ENCODE measurements at regions not wholly inside any gene's neighbourhood (a gene's known extent, or its start where the extent isn't known, plus 50 kb on each side); places are given as distances from the start of the nearest gene placed in this dataset.

DNA sequence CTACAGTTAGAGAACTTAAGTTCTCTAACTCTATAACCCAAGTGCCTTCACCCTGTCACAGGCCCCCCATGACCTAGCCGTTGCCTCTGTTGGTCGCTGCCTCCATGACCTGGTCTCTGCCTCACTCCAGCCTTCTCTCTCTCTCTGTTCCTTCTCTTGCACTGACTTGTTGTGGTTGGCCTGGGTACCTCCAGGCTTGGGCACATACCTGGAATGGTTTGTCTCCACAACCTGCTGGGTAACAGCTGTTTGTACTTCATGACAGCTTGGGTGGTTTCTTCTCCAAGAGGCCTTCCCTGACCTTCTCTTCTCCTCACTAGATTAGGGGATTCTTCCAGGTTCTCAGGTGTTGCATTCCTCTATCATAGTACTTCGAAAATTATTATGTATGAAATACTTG lies 371.6 kb upstream of the USP24 start:
- no peak for DNase-seq (ENCODE audit: extremely low spot score)

DNA sequence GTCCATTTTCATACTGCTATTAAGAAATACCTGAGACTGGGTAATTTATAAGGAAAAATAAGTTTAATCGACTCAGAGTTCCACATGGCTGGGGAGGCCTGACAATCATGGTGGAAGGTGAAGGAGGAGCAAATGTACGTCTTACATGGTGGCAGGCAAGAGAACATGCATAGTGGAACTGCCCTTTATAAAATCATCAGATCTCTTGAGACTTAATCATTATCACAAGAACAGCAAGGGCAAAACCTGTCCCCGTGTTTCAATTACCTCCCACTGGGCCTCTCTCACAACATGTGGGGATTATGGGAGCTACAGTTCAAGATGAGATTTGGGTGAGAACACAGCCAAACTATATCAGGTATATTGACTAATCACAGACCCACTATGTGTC lies 370.2 kb upstream of the USP24 start:
- TF ChIP-seq, protein P1, sequence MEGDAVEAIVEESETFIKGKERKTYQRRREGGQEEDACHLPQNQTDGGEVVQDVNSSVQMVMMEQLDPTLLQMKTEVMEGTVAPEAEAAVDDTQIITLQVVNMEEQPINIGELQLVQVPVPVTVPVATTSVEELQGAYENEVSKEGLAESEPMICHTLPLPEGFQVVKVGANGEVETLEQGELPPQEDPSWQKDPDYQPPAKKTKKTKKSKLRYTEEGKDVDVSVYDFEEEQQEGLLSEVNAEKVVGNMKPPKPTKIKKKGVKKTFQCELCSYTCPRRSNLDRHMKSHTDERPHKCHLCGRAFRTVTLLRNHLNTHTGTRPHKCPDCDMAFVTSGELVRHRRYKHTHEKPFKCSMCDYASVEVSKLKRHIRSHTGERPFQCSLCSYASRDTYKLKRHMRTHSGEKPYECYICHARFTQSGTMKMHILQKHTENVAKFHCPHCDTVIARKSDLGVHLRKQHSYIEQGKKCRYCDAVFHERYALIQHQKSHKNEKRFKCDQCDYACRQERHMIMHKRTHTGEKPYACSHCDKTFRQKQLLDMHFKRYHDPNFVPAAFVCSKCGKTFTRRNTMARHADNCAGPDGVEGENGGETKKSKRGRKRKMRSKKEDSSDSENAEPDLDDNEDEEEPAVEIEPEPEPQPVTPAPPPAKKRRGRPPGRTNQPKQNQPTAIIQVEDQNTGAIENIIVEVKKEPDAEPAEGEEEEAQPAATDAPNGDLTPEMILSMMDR (IDR thresholded peaks at IDR 0.05; ENCODE audit: control extremely low read depth, extremely low read depth, low read depth, missing control alignments), result no peak
- CTCF ChIA-PET, result no interaction called here
- POLR2A ChIA-PET, result no interaction called here
- no peak for DNase-seq (ENCODE audit: extremely low spot score)

More for the DNA sequence above, 371.6 kb upstream of the USP24 start:
- POLR2A ChIA-PET, result no interaction called here
- CTCF ChIA-PET, result no interaction called here
- TF ChIP-seq, protein P1 (IDR thresholded peaks at IDR 0.05; ENCODE audit: control extremely low read depth, extremely low read depth, low read depth, missing control alignments), result no peak

DNA sequence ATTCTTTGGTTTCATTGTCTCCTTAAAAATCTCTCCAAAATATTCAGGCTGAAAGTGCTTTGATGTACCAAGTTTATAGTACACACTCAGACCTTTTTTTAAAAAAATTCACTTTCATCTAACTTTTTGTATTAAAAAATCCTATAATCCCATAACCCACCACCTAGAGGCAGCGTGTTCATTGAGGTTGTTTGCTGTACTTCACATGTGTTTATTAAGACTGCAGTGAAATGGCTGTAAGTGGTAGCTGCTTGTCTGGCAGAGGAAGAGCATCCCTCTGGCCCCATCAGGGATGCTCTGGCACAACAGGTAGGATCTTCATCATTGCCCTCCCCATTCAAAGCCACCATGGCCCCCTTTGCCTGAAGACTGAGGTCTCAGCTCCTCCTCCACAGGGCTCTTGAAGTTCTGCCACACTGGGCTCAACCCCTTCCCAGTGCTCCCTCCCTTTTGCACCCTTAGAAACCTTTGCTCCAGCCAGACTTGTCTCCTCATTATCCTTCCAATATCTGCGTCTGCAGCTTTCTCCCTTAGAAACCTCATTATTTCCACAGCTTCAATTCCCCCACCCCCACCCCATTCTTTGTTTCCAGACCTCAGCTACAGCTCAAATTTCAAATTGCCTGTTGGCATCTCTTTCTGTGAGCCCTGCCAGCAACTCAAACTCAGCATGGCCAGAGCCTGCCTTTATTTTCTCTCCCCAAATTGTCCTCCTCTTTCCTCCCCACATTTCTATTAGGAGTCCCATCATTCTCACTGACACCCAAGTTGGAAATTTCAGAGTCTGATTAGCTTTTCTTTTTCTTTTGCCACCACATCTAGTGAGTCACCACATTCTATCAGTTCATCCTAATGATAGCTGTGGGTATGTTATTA lies 369.6 kb upstream of the USP24 start:
- TF ChIP-seq, protein P1 (IDR thresholded peaks at IDR 0.05; ENCODE audit: control extremely low read depth, extremely low read depth, low read depth, missing control alignments), result no peak
- ChIA-PET POLR2A (no interaction called here), CTCF (no interaction called here)
- DNase-seq (ENCODE audit: extremely low spot score), result no peak

DNA sequence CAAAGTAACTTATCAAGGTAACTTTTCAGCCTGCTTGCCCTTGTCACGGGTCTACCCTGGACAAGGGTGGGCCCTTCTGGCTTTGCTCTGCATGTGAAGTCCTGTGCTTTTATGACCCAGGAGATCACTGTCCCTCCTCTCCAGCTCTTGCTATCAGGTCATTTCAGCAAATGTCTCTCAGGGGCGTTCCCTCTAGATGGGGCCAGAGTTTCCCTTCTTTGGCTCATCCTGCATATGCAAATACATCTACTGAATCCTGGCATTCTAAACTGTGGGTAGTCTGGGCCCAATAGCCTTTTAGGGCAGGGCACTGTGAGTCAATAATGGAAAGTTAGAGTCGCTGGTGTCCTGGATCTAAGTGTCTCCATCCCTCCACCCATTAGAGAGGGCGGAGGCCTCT lies 366.9 kb upstream of the USP24 start:
- POLR2A ChIA-PET, result no interaction called here
- TF ChIP-seq, protein P1 (IDR thresholded peaks at IDR 0.05; ENCODE audit: control extremely low read depth, extremely low read depth, low read depth, missing control alignments), result no peak
- CTCF ChIA-PET, result interaction anchor here (1.4 kb wide), 1 partner anchor 12 kb away, joined by 3 read pairs; no protein-coding TSS in a partner anchor
- DNase-seq (ENCODE audit: extremely low spot score), result no peak

DNA sequence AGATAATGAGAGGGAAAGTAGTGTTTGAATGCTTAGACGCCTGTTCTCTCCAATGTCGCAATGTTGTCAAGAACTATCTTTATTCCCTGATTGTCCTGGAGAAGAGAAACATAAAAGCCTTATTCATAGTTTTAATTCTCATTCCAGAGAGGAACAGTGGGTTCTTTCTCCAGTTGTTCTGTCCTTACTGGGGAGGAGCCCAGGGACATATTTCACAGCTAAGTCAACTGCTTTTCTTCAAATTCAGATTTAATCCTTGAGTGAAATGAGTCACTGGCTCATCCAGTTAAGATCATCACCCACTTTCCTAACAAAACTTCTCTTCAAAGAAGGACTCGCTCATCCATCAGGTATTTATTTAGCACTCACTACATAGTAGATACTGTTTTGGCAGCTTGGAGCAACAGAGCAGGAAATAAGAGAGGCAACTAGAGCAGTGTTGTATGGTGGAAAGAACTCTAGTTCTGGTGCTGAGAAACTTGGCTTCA lies 365.7 kb upstream of the USP24 start:
- CTCF ChIA-PET, result interaction anchor here (1.0 kb wide), 1 partner anchor 42 kb away, joined by 3 read pairs; no protein-coding TSS in a partner anchor
- DNase-seq (ENCODE audit: extremely low spot score), result no peak
- POLR2A ChIA-PET, result no interaction called here
- TF ChIP-seq, protein P1 (IDR thresholded peaks at IDR 0.05; ENCODE audit: control extremely low read depth, extremely low read depth, low read depth, missing control alignments), result no peak

DNA sequence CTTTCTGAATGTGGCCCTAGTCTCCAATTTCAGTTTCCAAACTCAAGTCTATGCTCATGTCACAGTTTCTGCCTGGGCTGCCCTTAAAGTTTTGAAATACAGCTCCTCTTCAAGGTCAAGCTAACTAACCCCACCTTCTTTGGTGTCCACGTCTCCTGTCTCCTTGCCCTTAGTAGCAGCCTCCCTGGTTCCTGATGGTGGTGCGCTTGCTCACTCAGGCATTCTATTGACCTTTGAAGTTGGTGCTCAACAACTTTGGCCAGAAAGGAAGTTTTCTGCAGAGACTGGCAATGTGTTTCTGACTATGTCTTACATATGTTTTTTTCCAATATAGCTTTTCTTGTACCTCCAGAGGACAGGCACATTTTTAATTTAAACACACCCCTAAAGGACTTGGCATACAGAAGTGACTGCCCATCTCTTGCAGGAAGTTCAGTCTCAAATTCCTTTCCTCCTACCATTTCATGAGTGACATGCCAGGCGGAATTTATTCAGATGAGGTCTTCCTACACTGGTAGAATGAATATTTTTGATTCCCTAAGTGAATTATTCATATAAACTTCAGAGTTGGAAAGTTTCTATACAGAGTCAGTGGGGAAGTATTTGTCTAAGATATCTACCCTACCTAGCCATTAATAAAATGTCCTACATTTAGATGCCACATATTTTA lies 364.3 kb upstream of the USP24 start:
- ChIA-PET CTCF (interaction anchor here (1.0 kb wide), 1 partner anchor 44 kb away, joined by 3 read pairs; no protein-coding TSS in a partner anchor), POLR2A (no interaction called here)
- no peak for DNase-seq (ENCODE audit: extremely low spot score)
- TF ChIP-seq, protein P1 (IDR thresholded peaks at IDR 0.05; ENCODE audit: control extremely low read depth, extremely low read depth, low read depth, missing control alignments), result no peak

Measured in GM10248 (cell line).